ENCODE measurements at regions not wholly inside any gene's neighbourhood (a gene's known extent, or its start where the extent isn't known, plus 50 kb on each side); places are given as distances from the start of the nearest gene placed in this dataset.

DNA sequence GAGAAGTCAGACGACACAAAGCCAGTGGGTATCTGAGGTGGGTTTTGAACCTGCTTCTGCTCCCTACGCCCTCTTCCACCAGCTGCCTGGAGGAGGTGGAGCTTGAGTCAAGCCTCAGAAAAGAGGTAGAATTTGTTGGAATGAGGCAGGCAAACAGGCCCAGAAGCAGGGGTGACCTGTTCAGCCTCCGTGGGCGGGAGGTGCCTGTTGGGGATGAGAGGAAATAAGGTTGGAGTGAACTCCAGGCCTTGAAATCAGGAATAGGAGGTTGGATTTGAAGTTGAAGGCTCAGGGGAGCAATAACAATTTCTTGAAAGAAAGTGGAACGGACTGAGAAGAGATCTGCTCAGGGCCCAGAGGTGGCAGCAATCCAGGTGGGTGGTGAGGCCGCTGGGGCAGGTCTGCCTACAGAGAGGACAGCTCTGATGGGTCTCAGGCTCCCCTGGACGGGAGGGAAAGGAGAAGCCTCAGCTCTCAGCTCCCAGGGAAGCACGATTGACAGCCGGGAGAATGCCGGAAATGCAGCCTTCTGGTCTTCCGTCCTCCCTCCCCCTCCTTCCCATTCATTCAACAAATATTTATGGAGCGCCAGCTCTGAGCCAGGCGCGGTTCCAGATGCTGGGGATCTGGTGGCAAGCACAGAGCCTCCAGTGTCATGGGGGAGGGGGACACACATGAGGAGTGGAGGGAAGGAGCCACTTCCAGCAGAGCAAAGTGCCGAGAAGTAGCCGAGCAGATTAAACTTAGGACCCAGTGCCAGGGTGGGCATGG lies 61.9 kb upstream of the CIBAR2 start:
- DNase-seq (ENCODE audit: low read depth), result no peak

DNA sequence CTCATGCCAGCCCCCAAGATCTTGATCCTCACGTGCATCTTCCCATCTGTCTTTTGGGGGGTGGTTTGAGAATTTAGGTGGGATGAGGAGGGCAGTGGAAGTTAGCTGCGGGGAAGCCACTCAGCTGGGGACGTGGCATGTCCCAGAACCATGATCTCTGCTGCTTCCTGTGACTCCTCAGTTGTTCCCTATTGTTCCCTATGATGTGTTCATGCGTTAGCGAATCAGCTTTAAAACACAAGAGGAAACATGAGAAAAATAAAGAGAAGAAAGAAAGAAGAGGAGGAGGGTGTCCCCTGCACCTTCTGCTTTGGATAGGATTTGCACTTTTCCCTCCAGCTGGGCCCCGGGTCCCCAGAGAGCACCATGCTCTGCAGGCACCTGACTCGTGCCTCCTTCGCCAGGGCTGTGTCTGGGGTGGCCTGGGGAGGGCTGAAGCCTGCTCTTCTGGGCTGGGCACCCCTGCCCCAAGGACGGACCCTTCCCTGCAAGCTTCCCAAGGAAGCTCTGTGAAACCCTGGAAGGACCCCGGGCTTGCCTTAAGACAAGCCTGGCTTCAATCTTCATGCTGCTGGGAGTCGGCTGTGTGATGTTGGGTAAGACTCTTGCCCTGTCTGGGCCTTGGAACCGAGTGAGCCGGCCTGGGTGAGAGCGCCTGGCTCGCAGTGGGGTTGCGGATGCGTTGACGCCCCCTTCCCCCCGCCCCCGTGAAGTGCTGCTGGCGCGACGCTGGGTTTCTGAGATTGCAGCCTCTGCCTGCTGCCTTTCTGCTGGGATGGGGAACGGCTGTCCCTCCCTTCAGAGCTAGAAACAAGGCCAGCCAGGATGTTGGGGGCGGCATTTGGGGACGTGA lies 62.8 kb upstream of the CIBAR2 start:
- DNase-seq (ENCODE audit: low read depth), result no peak

DNA sequence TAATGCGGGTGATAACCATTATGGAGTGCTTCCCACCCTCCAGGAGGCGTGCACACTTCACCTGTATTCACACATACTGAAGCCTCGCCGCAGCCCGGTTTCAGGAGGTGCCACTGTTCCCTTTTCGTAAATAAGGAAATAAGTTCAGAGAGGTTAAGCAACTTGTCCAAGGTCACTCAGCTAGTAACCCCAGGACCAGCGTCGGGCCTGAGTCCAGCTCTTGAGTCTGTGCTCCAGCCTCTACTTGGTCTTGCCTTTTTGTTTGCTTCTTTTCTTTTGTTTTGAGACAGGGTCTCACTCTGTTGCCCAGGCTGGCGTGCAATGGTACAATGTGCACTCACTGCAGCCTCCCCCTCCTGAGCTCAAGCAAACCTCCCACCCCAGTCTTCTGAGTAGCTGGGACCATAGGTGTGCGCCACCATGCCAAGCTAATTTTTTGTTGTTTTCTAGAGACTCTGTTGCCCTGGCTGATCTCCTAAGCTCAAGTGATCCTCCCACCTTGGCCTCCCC lies 63.5 kb upstream of the CIBAR2 start:
- no peak for DNase-seq (ENCODE audit: low read depth)

DNA sequence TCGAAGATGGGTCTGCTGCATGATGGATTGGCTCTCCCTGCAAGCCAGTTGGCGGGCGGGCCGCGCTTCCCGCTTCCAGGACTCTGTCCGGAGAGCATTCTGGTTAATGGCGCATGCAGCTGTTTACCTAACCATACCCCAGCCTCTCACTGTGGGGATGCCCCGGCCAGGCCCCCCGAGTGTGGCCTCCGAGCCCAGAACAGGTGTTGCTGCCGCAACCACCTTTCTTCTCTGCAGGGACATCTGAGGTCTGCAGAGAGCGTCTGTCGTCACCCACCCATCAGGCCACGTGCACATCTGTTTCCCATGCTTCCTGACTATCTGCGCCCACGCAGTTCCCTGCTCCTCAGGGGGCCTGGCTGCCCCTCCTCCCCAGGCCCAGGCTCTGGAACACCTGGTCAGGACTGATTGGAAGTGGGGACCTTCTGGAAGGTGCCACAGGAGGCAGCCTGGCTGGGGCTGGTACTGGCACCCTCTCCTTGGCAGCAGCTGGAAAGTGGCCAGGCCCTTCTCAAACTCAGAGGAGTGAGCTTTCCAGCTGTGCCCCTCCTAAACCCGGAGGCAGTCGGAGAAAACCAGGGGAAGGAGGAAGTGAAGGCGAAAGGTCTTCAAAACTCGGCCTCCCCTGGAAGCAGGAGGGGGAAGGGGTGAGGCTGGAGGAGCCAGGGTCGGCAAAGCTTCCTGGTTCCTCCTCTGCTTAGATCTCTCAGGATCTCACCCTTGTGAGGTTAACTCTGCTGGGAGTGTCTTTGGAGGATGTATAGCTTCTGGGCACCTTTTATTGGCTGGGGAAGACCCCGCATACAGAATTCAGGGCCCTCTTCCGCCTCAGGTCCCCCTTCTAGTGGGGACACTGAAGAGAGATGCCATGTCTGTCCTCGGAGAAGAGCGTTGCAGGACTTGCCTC lies 64.5 kb upstream of the CIBAR2 start:
- DNase-seq (ENCODE audit: low read depth), result no peak

DNA sequence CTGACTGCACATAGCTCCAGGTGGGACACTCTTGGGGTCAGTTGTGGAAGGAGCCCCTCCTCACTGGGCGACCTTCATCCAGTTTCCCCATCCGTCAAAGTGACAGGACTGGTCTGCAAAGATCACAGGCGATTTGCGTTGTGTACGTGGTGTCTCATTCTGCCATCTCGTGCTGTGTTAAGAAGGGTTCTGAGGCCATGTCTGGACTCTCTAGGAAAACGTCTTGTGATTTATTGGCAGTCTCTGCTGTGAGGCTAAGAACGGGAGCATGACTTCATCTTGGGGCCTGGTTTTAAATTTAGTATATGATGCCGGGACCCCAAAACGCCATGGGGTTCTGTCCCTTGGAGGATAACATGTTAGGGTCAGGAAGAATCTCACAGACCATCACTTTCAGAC lies 65.2 kb upstream of the CIBAR2 start:
- no peak for DNase-seq (ENCODE audit: low read depth)

DNA sequence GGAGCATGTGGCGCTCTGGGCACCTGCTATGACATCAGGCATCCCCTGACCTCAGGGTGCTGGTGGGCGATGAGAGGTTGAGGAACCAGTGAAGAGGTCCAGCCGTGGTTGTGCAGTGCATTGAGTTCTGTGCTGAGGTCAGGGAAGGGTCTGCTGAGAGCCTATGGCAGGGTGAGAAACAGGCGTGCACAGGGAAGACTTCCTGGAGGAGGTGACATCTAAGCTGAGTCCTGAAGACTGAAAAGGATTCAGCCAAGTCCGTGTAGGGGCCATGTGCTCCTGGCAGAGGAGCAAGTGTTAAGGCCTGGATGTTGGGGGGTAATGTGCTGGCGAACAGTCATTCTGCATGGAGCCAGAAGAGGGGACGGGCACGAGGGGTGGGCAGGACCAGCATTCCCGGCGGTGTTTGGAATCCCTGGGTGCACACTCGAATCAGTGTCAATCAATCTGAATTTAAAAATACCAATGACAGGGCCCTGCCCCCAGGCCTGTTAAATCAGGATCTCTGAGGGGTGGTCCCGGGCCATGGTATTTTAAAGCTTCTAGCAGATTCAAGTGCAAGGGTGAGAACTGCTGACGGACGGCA lies 65.8 kb upstream of the CIBAR2 start:
- DNase-seq (ENCODE audit: low read depth), result no peak

DNA sequence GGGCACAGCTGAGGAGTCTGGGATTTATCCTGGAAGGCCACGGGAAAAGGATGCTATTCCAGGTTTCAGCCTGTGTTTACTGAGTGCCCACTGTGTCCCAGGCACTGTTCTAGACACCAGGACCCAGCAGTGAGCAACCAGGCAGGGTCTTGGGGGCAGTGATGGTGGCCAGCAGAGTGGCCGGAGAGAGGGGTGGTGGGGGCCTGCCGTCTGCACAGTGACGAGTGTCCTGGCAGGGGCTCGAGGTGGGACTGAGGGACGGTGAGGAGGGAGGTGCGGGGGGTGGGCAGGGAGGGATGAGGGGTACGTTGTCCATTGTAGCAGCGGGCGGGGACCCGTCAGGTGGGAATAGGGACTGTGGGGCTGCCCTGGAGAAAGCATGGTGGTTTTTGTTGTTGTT lies 66.3 kb upstream of the CIBAR2 start:
- no peak for DNase-seq (ENCODE audit: low read depth)

GRCh38 chr16:85179344-85180046 lies 67.2 kb upstream of the CIBAR2 start:
- DNase-seq (ENCODE audit: low read depth), result no peak

DNA sequence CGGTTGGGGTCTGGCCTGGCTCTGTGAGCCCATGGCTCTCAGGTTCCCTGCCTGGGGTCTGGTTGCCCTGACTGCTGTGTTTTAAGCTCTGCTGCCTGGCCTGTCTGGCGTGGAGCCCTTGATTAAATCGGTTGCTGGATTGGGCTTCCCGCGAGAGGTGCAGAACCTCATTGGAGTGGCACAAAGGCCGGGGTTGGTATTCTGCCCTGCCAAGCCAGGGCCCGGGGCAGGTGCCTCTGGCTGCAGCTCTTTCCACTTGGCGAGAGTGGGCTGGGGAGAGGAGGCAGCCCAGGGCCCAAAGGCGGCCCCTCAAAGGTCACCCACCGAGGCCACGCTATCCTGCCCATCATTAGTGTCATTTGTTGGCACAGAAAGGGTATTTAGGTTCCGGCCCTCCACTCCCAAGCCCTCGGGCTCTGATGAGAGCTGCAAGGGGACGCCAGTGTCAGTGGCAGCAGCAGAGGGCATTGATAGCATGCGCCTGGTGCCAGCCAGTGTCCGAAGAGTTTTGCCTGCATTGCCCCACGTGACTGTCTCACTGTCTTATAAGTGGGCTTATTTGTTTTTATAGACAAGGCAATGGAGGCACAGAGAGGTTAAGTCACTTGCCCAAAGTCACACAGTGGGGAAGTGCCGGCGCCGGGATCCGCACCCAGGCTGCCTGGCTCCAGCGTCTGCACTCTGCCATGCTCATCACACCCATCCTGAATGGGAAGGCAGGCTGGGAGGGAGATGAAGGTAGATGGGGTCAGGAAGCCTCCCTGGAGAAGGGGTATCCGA lies 68.0 kb upstream of the CIBAR2 start:
- DNase-seq (ENCODE audit: low read depth), result no peak

DNA sequence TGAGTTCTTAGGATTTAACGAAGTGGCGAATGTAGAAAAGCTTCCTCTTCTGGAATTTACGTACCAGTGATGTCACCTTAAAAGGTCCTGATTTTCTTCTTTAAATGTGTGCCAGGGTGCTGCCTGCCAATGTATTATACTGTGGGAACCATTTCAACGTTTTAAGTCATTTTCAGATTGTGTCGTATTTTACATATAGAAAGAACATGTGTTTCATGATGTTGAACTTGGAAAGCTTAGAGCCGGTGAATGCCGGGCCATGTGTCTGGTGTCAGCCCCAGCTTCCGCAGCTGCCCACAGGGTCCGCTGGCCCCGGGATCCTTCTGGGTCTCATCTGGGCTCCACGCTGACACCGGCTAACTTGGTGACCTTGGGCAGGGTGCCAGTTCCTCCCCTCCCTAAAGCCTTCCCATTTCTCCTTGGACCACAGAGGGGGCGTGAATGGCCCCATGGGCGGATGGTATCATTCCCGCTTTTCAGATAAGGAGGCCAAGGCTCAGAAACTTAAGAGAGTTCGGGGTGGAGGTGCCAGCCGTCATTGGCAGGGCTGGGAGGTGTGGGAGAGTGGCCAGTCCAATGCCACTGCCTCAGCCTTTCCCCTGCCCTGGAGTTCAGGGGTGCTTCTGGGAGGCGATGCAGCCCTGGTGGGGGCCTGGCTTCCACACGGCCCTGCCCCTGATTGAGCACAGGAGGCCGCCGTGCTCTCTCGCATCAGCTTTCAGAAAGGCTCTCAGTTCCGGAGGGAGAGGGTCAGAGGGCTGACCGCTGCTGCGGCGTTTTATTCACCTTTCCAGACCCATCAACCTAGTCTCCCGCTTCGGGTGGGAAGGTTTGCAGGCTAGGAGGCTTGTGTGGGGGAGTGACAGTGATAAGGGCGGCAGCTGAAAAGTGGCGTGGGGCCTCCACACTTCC lies 68.8 kb upstream of the CIBAR2 start:
- no peak for DNase-seq (ENCODE audit: low read depth)

DNA sequence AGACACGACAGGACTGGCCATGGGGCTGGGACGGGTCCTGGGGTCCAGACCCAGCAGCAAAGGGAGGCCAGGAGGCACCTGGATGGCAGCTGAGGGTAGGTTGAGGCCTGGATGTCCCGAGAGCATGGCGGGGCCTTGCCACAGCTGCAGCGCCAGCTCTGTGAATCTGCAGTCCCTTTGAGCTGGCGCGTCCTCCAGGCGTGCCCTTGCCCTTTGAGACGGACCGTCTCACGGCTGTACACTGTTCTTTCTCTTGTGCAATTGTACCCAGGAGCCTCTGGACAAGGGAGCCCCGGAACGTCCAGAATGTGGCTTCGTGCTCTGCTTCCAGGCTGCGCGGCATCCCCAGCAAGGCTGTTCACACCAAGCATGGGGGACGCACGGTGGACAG lies 69.5 kb upstream of the CIBAR2 start:
- no peak for DNase-seq (ENCODE audit: low read depth)

GRCh38 chr16:85182286-85182685 lies 70.0 kb upstream of the CIBAR2 start:
- no peak for DNase-seq (ENCODE audit: low read depth)

GRCh38 chr16:85182774-85183173 lies 70.5 kb upstream of the CIBAR2 start:
- no peak for DNase-seq (ENCODE audit: low read depth)

DNA sequence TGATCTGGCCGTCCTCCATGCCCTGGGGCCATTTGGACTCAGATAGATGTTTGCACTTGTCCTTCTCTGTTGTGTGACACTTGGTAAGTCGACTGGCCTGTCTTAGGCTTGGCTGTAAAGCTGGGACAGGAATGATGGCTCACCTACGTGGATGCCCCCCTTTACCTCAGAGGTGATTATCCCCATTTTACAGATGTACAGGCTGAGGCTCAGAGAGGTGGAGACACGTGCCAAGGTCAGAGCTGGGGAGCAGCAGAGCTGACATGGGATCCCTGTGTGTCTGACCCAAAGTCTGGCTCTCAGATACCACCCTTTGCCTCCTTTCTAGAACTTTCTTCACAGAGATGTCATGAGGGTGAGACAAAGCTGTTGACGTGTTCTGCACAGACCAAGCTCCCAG lies 71.3 kb upstream of the CIBAR2 start:
- no peak for DNase-seq (ENCODE audit: low read depth)

- no peak for DNase-seq (ENCODE audit: low read depth)
Observed at GRCh38 chr16:85184404-85184803, 72.1 kb upstream of the CIBAR2 start.

GRCh38 chr16:85185303-85186100 lies 73.2 kb upstream of the CIBAR2 start:
- no peak for DNase-seq (ENCODE audit: low read depth)

DNA sequence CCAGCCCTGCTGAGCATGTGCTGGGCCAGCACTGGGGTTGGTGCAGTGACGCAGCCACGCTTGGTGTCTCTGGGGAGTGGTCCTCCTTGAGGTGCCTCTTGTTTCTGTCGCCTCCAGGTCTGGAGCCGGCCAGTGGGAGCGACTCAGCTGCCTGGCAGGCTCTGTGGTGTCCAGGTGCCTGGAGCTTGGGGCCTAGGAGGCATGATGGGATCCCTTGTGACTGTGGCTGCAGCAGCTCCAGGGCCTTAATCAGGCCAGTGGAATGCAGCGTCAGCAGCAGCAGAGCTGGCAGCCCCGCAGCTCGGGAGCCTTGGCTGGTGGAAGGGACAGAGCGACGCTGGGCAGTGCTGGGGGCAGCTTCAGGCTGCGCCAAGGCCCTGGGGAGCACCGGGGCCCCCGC lies 74.7 kb upstream of the CIBAR2 start:
- DNase-seq (ENCODE audit: low read depth), result no peak

DNA sequence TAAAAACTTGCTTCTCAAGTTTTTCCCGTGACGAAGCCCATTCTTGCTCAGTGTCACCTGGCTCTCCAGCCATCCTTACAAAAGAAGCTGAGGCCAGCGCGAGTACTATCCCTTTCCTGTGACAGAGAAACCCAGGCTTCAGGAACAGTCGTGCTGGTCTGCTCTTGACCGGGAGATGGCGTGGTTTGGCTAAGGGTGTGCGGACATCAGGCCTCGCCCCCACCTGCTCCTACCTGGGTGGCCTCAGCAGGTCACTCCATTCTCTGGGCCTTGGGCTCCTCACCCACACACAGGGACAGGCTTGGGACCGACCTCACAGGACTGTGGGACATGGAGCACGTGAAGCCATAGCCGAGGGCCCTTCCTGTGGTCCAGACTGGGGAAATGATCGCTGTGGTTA lies 75.2 kb upstream of the CIBAR2 start:
- DNase-seq (ENCODE audit: low read depth), result no peak

GRCh38 chr16:85187886-85188285 lies 75.6 kb upstream of the CIBAR2 start:
- DNase-seq (ENCODE audit: low read depth), result no peak

All from non-pigmented ciliary epithelial cell (primary cell).